ENCODE measurements at regions not wholly inside any gene's neighbourhood (a gene's known extent, or its start where the extent isn't known, plus 50 kb on each side); places are given as distances from the start of the nearest gene placed in this dataset.

DNA sequence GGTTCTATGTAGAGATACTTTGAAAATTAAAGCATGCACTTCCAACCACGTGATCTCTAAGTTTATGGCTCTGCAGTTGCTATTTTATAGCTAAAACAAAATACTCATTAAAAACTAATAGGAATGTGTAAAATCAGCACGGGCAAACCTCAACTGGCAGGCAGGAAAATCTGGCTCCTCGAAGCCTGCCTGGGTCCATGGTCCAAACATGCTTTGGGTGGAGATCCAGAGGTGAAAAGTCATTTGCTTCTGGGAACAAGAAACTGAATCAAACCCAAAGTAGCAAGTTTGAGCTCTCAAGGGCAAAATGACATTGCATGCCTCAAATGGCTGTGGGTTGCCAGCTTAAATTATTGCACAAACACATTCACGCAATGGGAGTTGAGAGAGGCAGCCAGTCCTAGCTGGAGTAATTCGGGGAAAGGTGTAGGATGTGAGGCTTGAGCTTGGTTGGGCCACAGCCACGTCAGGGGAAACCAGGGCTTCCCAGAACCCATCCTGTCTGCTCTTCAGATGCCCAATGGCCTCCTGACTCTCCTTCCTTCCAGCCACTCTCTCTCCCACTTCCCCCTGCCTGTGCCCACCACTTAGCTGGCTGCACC, 75.2 kb upstream of the LCLAT1 start:
- DNase-seq, result no peak

DNA sequence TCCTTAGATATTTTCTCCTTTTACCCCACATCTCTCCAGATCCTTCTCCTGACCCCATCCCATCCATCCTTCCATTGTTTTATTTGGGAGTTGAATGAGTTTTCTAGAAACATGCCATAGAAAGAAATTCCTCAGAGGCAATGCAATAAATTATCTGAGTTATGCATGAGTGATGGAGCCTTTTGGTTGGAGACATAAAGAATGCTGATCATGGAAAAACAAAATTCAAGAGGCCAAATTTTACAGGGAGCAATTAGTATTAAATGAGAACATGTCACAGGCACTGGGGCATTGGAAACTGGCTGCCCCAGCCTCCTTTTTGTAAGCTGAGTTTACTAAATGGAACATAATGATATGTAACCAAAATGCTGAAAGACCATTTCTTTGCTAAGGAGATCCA, 74.2 kb upstream of the LCLAT1 start:
- DNase-seq, result no peak

DNA sequence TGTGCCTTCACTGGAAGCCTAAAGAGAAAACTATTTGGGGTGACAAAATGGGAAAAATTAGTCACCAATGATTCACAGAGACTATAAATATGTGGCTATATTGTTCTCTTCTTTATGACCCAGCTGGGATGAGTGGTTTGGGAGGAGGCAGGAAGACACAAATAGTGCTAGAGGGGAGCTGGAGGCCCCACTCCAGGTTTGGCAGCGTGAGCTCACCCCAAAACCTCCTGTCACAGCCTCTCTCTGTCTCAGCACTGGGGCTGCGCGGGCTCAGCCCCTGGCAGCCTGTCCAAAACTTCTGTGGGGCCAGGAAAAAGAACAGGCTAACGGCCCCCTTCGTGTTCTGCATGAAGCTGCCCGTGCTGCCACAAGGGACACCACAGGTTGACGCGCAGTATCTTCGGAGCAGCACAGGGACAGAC, 73.2 kb upstream of the LCLAT1 start:
- no peak for DNase-seq

DNA sequence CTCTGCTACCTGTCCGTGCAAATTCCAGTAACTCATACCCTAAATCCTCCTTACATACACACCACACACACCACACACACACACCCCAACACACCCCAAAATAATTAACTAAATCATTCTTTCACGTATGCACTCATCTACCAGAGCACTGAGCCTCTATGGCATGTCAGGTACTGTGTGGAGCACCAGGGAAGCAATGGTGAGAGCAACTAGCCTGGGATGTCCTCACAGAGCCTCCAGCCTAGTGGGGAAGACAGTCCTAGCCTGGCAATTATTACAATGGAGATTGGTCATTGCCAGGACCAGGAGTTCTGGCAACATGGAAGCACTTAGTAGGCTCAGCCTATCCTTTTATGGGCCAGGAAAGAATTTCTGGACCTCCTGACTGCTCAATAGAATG, 72.7 kb upstream of the LCLAT1 start:
- DNase-seq, result no peak

DNA sequence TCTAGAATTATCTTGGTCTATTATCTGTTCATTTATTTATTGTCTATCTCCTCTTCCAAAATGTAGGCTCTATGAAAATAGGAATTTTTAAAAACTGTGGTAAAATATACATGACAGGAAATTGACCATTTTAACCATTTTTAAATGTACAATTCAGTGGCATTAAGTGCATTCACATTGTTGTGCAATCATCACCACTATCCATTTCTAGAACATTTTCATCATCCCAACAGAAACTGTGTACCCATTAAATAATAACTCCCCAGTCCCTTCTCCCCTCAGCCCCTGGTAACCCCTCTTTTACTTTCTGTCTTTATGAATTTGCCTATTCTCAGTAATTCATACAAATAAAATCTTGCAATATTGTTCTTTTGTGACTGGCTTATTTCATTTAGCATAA, 71.1 kb upstream of the LCLAT1 start:
- no peak for DNase-seq

DNA sequence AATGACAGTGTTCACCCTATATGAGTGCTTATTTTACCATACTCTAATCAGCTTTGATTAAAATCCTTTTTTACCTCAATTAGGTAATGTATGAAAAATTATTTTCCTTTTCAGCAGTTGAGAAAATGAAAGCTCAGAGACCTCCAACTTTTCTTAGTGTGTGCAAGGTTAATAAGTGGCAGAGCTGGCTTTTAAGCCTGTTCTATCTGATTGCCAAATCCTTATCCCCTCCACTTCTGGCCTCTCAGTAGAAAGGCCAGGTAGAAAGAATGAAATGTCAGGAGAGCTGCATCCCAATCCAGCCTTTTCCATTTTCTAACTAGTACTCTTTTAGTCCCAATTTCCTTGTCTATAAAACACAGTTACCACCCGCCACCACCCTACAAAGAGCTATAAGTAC, 67.6 kb upstream of the LCLAT1 start:
- no peak for DNase-seq

DNA sequence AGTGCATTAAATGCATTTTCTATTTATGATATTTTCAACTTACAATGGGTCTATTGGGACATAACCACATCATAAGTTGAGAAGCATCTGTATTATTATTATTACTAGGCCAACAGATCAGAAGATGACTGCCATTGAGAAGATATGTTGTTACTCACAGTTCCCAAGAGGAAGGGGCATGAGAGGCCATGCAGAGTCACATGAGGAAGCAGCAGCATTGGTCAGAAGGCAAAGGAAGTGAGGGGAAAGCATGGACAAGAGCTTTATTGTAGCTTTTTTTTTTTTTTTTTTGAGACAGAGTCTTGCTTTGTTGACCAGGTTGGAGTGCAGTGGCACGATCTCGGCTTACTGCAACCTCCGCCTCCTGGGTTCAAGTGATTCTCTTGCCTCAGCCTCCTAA, 66.2 kb upstream of the LCLAT1 start:
- DNase-seq, result no peak

DNA sequence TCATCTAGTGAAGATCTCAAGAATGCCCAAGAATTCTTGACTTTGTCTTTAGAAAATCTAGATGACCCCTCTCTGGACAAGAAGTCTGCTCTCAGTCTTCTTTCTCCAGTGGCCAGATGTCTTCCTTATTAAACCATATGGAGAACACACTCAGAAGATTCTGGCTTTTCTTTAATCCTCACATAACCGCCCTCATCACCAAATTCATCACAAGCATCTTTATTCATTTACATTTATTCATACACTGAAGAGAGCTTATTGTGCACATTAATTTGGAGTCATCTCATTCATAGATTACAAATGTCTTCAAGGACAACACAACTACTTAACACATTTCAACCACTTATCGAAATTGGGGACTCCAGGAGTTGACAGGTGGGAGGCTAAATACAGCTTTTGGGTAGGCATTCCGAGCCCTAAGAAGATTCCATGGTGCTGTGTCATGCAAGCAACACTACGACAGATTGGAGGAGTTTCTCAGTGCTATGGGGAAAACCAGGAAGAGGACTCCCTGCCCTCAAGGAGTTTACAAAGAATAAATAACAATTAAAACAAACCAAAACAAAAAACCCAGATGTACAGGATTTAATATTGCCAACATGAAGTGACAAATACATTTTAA, 64.8 kb upstream of the LCLAT1 start:
- DNase-seq, result no peak

DNA sequence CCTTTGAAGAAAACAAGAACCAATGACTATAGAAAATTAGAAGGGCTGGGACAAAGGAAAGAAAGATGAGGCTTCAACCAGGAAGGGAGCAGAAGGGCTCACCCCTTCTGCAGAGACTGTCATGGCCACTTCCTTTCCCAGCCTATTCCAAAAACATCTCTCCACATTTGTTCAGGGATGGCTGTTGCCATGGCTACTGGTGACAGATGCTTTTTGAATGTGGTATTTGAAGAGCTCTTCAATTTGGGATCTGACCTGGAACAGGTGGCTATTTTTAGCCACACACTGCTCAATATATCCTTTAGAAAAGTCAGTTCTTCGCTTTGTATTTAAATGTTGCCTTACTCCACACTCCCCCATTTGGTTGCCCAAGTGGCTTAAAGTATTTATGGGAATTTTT, 64.1 kb upstream of the LCLAT1 start:
- peak; percentile 74 for DNase-seq

DNA sequence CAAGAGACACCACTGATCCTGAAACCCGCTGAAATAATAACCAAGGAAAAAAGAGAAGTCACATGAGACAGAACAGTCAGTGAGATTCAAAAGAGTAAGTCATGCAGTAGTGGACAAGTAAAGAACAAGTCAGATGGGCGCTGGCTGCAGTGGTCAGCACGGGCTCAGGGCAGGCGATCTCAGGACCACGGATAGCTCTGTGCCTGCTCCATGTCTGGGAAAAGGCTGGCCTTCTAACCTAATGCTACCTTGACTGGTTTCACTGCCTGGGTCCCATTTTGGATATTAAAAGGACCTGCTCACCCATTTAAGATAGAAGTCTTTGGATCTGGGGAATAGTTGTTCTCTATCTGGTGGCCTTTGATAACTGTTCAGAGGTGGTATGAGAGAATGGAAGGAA, 61.7 kb upstream of the LCLAT1 start:
- DNase-seq, result no peak

DNA sequence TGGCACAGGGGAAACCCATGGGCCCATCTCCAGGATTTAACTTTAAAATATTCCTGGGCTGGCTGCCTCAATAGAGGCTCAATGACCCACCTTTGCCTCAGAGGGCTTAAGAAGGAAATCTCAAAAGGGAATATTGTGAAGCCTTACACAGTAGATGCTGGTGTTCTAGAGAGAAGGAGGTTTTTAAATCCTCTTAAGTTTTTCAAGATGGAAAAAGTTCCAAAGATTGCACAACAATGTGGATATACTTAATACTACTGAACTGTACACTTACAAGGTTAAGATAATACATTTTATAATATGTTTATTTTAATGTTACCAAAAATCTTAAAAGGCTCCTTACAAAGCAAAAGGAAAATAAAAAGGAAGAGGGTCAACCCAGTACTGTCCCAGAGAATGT, 54.9 kb upstream of the LCLAT1 start:
- DNase-seq, result no peak

DNA sequence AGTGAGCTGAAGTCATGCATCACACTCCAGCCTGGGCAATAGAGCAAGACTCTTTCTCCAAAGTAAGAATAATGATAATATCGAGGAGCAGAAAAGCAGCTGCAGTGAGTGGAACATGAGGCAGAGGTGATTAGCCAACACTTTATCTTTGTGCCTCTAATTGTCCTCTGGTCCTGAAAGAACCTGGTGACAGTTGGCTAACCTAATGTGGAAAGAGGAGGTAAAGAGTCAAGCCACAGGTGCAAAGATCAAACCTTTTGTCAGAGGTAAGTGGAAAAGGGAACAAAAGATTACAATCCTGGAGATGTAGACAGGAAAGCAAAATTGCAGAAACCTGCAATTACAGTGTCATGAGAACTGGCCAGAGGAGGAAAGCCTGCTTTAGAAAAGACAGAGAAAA, 53.5 kb upstream of the LCLAT1 start:
- DNase-seq, result no peak

DNA sequence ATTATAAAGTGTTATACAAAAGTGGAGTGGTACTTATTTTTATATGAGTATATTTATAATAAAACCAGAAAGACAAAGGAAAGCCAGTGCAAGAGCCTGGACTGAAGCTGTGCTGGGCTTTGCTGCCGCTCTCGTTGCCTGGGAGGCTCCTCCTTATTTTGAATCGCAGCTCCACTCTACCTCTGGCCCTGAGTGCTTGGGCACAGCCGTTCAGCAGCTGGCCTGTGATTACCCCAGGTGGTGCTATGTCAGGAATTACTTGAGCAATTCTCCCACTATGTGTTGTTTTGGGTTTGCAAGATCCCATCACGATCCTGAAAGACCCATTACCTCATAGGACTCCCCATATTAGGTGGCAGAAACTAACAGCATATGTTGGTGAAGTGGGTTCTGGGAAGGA, 53.0 kb upstream of the LCLAT1 start:
- DNase-seq, result peak; percentile 31

DNA sequence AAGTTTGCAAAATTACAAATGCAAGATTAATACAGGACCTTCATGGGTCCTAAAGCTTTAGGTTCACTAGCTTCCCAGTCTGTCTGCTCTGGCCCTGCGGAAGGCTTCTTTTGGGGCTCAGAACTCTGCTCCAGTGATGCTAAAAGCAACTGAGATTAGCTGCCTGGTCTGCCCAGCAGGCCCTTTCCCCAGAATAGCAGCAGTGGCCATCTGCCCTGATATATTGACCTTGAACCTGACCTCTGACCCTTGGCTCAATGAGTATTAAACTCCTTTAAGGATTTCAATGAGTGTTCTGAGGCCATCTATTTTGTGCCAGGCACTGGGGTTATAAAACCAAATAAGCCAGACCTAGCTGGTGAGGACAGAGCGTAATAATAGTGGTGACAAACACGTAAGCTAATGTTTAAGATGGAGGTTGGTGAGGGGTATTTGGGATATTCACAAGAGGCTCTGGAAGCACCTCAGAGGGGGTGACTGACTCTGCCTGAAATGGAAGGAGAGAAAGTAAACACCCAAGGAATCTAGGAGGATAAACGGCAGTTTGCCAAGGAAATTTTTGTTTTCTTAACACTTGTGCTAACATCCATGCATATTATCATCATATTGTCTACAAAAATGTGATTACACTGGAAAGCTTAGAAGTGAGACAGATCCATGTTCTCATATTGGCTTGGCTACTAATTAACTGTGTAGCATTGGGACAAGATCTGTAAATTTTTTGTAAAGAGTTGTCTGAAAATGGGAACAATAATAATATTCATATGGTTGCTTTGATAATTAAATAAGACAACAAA, 50.4 kb upstream of the LCLAT1 start:
- DNase-seq, result no peak

Measured in NCI-H2171 treated with DMSO at 0.1 percent for 48 hours (cell line).